C1 segment of cervical spinal cord (tissue), 14 donors: ENCODE measurements at regions not wholly inside any gene's neighbourhood (a gene's known extent, or its start where the extent isn't known, plus 50 kb on each side); places are given as distances from the start of the nearest gene placed in this dataset.
"Not testable (repeated sequence)": the region's sequence is repeated elsewhere in the genome, so short reads cannot be mapped to it uniquely, and the experiment has no call there.

Experiments
- DNase-seq, 14 donors: peaks; one replicate each; lab custom pipeline; 2025; lab: John Stamatoyannopoulos, UW

DNA sequence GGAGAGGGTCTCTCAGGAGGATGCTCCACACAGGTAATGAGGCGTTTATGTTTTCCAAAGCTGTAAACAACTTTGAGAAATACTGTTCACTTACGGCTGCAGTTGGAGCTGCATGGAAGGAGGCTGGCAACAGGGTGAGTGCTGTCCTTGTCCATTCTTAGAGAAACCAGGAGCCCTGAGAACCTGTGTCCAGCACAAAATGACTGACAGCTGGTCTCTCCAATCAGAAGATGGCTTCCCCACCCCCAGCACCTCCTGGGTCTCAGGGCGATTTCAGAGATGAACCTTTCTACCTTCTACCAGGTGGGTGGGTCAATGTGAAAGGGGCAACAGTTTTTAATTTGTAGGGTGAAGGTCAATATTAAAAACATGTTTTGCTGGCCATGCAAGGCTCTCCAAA is 353.6 kb downstream of the NPHP4 start:
- no peak for DNase-seq

DNA sequence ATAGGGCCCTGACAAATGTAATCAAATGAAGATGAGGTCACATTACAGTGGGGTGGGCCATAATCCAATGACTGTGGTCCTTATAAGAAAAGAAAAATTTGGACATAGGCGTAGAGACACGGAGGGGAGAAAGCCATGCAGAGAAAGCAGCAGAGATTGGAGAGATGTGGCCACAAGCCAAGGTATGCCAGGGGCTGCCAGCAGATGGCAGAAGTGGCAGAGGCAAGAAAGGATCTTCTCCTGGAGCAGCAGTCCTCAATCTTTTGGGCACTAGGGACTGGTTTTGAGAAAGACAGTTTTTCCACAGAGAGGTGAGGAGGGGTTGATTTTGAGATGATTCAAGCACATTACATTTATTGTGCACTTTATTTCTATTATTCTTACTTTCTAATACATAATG is 355.1 kb downstream of the NPHP4 start:
- DNase-seq = peak in 2 of 14 donors; percentile 1 to 7

DNA sequence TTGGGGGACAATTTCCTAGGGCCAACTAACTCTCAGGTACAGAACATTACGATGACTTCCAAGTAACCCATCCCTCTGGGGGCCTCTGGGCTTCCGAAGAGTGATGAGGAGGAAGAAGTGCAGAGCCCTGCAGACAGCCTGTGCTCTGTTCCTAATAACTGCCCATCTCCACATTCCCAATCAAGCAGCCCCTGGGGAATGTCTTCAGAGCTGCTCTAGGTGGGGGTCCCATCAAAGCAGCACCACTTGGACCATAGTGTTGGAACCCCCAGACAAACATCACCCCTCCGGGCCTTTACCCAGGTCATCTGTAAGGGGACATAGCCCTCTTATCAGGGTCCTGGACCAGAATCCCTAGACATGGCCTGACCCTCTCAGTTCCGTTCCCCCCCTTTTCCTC is 357.3 kb downstream of the NPHP4 start:
- no peak for DNase-seq

DNA sequence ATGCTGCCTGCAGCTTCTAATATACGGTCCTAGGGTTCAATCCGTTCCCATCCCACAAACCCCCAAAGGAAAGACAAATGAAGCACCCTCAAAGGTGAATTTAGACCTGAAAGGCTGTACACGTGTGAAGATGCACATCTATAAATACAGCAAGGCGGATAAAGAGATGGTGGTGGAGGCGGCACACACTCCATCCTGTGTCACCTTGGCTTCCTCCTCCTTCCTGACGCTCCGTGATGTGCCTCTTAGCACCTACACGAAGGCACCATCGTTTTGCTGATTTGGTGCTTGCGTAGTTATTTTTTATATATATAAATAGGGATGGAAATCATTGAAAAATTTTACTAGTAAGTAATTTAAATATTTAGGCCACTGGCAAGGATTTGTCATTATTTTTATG is 359.4 kb downstream of the NPHP4 start:
- DNase-seq = no peak

DNA sequence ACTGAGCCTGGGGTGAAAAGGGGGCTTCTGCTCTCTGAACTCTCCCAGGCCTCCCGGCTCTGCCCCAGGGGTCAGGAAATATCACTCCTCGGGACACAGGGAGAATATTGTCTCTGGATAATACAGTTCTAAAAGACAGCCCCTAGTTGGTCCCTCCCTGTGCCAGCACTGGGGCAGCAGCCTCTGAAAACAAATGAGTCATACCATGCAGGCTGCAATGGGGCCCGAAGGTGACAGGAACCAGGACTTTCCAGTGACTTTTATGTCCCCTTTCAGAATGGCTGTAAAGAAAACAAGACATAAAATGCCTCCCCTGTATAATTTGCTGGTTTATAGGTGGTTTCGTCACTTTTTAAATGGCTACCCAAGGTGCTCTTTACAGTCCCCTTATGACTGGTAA is 360.0 kb downstream of the NPHP4 start:
- DNase-seq = no peak

DNA sequence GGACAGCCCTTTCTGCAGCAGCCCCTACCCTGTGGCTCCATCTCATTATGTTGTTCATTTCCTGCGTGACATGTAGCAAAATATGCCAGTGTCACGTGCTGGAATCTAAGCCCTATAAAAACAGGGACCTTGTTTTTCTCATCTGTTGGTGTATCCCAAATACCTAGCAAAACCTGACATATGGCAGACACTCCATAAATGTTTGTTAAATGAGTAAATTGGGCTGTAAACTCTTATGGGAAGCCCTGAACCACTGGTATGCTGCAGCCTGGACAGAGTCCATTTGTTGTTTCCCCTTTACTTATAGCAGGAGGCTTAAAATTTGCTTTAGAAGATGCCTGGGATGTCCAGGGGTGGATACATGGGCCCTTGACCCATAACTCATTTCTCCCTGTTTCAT is 363.8 kb downstream of the NPHP4 start:
- no peak for DNase-seq

DNA sequence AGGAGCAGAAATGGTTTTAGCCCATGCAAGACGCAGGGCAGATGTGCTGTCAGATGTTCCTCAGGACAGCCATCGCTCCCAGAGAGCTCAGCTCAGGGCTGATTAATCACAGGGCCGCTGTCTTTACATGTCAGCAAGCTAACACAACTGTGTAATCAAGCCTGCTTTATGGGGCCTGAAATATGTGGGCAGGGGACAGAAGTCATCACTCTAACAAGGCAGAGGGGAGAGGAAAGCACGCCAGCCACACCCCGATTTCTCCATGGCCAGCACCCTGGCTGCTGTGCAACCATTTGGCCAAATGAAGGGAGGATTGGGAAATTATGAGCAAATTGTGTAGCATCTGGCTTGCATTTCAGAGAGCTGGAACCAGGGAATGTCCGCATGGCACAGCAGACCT is 368.8 kb downstream of the NPHP4 start:
- DNase-seq = no peak

DNA sequence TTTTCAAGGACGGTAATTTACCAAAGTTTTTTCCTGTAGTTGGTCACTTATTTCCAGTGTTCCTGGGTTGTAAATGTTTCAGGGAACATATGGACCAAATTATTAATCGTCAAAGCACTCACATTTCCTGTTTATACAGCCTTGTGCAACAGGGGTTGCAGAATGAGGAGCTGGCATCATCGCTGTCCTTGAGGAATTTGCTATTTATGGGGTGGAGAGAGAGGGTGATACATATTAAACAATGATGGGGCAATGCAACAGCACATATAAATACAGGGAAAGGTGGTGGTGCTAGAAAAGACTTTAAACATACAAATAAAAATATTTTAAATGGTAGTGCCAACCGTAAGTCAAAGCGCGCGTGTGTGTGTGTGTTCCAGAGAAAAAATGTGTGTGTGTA is 369.8 kb downstream of the NPHP4 start:
- DNase-seq = no peak

DNA sequence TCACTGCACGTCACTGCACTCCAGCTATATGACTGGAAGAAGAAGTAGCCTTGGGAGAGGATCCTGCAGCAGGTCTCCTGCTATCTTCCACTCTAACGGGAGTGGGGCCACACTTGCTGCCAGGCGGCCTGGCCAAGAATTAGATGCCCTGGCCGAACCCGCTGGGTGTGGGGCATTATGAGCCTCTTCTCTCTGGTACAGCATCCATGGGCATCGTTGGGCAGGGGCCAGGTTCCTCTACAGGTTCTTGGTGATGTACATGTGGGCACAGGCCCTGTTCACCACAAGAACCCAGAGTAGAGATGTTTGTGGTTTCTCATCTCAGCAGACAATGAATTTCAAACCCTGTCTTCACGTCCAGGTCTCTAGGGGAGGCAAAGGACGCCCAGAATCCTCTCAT is 370.5 kb downstream of the NPHP4 start:
- no peak for DNase-seq

DNA sequence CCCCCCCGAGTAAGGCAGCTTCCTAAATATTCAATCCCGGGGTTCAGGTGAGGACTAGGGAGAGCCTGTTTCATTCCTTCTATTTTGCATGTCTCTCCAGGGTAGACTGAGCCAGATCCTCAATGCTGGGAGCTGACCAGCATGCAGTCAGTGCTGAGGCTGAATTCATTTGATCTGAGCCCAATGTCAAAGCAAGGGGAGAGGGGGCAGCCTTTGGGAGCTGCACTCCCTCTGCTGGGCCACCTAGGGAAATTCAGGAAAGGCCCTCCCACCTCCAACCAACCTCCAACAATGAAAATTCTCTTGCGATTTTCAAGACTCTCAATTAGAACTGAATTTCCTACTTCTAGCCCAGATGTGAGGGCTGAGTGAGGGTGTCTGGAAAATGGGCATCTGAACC is 371.2 kb downstream of the NPHP4 start:
- no peak for DNase-seq

DNA sequence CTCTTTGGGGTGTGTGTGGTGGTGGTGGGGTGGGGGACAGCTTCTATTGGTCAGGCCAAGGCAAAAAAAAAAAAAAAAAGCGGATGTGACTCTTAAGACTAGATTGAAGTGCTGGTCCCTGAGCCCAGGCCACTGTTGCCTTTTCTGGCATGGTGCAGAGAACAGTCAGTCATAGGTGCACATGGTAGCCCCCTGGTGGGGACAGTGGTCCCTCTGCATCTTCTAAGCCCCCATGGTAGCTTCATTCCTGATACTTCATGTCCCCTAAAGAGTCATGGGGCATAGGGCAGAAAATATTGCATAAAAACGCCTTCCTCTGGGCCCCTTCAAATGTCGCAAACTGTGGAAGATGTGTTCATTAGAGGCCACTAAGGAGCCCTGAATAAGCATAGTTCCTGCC is 371.8 kb downstream of the NPHP4 start:
- no peak for DNase-seq

DNA sequence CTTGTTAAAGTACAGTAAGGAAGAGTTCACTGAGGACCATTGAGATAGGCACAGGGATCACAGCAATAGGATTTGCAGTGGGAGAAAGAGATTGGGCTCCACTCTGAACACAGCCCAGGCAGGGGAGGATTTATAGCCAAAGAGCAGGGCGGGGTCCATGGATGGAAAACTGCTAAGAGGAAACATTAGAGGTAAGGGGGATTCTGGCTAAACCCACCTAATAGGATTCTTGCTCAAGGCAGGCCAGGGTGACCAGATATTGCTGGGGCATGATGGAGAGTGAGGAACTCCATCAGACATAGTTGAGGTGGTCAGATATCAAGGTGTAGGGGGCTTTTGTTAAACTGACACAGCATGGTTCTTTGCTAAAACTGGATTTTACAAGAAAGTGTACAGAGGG is 372.8 kb downstream of the NPHP4 start:
- no peak for DNase-seq

DNA sequence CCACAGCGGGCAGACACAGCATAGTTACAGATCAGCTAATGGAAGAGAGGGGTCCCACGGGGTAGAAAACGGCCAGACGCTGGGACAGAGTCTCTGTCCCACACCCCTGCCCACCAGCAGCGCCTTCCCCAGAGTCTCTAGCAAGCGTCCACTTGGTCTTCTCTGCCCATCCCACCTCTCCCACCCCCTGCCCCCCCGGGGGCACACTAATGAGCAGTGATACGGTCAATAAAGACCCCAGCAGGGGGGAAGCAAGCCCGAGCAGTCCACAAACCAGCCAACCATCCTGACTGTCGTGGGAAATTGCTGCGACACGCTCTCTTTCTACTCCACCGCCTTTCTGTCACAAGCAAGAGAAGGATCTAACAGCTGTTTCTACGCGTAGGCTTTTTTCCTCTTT is 374.7 kb downstream of the NPHP4 start:
- no peak for DNase-seq

DNA sequence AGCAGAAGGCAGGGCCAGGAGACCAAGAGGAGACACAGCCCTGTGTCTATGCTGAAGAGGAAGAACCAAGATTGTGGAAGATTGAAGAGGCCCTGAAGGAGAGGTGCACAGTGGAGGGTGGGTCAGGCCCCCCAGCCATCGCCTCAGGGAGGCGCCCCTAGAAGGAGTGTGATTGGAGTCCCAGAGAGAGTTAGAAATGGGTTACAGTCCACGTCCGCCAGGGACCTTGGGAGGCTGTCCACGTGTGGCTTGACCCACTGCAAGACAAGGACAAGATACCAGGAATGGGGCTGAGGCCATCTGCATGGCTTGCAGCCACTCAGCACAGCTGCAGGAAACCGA is 375.1 kb downstream of the NPHP4 start:
- DNase-seq = no peak

DNA sequence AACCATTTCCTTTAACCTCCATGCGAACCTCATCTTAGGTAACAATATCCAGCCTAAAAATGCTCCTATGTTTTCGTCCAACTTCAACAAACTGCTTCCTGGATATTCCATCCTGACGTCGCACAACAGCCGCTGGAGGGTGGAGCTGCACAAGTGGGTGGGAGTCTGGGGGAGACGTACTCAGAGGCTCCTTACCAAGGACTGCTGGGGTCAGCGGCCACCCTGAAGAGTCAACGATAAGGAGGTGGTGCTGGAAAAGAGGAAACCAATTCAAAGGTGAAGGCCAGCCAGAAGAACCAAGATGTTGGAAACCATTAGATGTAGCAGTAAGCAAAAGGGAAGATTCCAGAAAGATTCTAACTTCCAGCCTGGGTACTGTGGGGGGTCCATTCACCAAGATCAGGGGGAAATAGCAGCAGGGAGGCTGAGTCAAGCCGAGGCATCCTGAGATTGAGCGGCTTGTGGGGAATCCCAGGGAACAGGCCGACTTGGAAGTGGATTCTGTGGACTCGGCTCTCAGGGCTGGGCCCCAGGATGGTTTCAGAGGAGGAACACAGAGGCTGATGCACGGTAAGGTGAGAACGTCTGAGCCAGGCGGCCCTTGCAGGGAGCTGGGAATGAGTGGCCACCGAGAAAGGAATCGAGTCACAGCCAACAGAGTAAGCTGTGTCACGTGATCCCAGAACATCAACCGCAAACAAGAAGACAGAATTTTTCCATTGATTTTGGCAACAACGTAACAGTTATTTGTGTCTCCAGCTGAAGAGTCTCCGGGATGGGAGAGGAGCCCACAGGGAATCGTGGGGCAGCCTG is 375.7 kb downstream of the NPHP4 start:
- DNase-seq = no peak

DNA sequence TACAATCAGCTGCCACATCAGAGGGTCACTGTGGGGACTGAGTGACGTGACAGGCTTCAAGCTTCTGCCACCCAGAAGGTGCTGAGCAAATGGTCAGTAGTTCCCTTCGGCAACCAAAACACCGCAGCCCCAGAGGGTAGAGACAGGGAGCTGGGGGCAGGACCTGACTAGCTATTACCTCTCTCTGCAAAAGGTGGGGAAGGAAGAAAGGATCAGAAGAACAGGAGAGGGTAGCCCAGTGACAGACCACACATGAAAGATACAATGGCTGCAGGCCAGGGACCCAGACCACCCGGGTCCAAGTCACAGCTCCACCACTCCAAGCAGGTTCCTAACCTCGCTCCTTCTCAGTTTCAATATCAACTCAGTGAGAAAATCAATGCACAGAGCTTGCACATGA is 377.1 kb downstream of the NPHP4 start:
- DNase-seq = no peak

DNA sequence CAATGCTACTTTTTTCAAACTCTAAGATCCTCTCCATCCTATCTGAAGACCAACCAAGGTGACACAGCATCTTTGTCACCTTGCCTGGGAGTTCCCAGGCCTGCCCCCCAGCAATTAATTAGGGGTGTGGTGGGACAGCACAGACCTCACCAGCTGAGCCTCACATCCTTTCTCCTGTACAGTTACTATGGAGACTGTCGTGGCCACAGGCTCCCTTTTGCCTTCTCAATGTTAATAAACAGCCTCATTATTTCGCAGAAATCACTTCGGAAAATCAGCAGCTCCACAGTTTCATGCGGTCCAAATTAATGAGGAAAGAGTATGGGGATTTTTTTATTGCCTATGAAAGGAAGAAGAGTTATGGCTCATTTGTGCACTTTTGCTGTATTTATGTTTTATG is 378.3 kb downstream of the NPHP4 start:
- DNase-seq = no peak

DNA sequence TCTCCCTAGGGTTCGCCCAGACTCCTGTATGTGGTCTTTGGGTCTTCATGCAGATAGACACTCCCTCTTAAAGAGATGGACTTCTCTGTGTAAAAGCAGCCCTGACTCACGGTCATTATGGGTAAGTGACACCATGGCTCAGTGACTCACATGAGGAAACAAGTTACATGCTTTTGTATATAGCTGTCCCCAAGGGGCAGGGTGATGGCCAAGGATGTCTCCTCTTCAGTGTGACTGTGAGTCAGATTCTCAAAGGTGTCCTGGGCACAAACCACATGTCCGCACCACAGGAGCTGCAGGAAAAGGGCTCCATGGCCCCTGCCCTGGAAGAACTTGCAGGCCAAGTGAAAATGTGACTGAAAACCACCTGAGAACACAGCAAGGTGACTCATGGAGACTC is 380.4 kb downstream of the NPHP4 start:
- DNase-seq = no peak

DNA sequence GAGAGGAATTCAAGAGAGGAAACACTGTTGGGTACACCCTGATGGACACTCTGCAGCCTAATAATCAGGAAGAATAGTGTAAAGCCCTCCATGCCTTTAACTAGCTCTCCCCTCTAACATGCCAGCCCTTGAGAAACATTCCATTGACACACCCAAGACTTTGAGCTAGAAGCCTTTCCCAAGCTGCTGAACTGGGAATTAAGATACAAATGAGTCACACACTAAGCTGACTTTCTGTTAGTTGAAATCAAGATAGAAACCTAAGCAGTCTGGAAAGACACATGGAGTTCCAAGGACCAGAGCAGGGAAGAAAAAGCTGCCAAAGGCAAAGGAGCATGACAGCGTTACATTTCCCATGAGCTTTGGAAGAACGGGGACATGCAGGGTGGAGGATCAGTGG is 380.8 kb downstream of the NPHP4 start:
- DNase-seq = no peak

DNA sequence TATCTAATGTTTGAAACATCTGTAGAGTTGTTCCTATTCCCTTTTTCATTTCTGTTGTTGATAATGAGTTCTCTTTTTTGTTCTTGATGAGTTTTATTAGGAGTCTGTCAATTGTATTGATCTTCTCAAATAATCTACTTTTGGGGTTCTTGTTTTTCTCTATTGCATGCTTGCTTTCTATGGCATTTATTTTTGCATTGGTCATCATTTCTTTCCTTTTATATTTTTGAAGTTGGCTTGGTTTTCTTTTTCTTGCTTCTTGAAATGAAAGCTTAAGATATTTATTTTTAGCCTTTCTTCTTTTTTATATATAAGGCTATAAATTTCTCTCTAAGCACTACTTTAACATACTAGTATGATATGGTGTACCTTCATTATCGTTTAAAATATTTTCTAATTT is 381.8 kb downstream of the NPHP4 start:
- no peak for DNase-seq

DNA sequence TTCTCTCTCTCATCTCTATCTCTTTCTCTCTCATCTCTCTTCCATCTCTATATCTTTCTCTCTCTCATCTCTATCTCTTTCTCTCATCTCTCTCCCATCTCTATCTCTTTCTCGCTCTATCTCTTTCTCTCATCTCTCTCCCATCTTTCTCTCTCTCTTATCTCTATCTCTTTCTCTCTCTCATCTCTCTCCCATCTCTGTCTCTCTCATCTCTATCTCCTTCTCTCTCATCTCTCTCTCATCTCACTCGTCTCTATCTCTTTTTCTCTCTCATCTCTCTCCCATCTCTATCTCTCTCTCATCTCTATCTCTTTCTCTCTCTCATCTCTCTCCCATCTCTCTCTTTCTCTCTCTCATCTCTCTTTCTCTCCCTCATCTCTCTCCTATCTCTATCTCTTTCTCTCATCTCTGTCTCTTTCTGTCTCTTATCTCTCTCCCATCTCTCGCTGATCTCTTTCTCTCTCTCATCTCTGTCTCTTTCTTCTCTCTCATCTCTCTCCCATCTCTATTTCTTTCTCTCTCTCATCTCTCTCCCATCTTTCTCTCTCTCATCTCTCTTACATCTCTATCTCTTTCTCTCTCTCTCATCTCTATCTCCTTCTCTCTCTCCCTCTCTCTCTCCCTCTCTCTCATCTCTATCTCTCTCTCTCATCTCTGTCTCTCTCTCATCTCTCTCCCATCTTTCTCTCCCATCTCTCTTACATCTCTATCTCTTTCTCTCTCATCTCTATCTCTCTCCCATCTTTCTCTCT is 388.7 kb downstream of the NPHP4 start:
- no peak for DNase-seq

DNA sequence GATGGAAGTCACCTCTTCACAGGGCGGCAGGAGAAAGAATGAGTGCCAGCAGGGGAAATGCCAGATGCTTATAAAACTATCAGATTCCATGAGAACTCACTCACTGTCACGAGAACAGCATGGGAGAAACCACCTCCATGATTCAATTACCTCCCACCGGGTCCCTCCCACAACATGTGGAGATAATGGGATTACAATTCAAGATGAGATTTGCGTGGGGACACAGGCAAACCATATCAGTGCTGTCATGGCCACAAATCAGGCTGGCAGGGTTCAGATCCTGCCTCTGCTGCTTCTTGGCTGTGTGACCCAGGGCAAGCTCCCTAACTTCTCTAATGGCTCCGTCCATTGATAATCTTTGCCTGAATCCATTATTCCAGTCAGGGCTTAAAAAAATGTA is 389.5 kb downstream of the NPHP4 start:
- not testable (repeated sequence) for DNase-seq

DNA sequence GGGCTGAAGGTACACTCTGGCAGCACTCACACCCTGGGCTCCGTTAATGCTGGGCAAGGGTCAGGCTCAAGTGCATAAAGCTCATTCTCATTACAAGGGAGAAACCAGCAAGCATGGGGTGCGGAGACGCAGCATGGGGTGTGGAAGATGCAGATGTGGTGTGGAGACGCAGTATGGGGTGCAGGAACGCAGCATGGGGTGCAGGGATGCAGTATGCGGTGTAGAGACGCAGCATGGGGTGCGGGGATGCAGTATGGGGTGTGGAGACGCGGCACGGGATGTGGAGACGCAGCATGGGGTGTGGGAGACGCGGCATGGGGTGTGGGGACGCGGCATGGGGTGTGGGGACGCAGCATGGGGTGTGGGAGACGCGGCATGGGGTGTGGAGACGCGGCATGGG is 390.7 kb downstream of the NPHP4 start:
- DNase-seq = no peak

DNA sequence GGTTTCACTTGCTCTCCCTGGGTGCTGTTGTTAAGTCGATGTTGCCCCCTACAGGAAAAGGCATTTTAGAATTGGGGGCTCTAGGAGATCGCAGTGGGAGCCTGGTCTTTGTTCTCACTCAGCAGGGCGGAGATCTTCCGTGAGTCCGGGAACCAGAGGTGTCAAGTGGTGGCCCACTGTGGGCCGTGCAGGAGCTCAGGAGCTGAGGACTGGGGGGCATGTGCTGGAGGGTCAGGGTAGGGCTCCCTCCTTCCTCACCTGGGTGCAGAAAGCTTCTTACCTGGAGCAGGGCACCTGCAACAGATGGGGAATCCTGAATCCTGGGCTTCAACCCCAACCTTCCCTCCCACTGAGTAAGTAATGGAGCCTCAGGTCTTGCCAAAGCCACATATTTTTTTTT is 392.7 kb downstream of the NPHP4 start:
- no peak for DNase-seq
